HG03025 (cell line): ENCODE measurements at regions not wholly inside any gene's neighbourhood (a gene's known extent, or its start where the extent isn't known, plus 50 kb on each side); places are given as distances from the start of the nearest gene placed in this dataset.
"Not testable (repeated sequence)": the region's sequence is repeated elsewhere in the genome, so short reads cannot be mapped to it uniquely, and the experiment has no call there.

Experiments
- ATAC-seq: cut with Tn5 transposase; IDR thresholded peaks from one replicate; pipeline ENCODE4 v1.9.1; 2021; ENCODE audit warnings: mild to moderate bottlenecking, moderate library complexity; ENCODE audit not compliant: unreplicated experiment, low FRiP score

DNA sequence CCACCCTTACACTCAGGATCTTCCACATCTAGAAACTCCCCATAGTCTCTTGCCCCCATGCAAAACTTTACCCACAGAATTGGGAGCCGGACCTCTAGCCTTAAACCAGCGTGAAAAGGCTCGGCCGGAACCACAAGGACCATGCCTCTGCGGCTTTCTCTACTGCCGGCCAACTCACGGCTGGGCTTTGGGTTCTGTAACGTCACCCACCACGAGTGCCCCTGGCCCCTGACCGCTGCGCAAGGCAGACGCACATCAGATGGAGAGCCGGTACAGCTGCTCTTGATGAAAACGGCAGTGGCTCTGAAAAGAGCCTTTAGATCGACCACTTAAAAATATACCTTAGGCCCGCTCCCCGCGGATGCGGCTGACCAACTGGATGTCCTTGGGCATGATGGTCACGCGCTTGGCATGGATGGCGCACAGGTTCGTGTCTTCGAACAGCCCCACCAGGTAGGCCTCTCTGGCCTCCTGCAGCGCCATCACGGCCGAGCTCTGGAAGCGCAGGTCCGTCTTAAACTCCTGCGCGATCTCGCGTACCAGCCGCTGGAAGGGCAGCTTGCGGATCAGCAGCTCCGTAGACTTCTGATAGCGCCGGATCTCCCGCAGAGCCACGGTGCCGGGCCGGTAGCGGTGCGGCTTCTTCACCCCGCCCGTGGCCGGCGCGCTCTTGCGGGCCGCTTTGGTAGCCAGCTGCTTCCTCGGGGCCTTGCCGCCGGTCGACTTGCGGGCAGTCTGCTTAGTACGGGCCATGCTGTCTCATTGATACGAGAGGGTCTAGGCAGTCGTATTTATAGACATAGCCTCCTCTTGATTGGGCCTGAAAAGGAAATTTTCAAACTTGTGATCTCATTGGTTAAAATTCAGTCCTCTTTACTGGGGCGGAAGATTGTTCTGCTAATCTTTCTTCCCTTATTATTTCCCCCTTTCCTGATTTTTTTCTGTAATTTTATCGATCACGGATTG, 66.3 kb downstream of the FAM72C start:
- ATAC-seq: not testable (repeated sequence)

GRCh38 chr1:143904622-143904979, 67.2 kb downstream of the FAM72C start:
- not testable (repeated sequence) for ATAC-seq

GRCh38 chr1:143903899-143904621, 67.7 kb downstream of the FAM72C start:
- ATAC-seq: not testable (repeated sequence)

- not testable (repeated sequence) for ATAC-seq
These were observed 75.4 kb downstream of the FAM72C start for GRCh38 chr1:143896377-143896776.

GRCh38 chr1:143884932-143885574, 86.7 kb downstream of the FAM72C start:
- ATAC-seq: peak; percentile 73

GRCh38 chr1:143884532-143884931, 87.3 kb downstream of the FAM72C start:
- ATAC-seq: peak; percentile 85

DNA sequence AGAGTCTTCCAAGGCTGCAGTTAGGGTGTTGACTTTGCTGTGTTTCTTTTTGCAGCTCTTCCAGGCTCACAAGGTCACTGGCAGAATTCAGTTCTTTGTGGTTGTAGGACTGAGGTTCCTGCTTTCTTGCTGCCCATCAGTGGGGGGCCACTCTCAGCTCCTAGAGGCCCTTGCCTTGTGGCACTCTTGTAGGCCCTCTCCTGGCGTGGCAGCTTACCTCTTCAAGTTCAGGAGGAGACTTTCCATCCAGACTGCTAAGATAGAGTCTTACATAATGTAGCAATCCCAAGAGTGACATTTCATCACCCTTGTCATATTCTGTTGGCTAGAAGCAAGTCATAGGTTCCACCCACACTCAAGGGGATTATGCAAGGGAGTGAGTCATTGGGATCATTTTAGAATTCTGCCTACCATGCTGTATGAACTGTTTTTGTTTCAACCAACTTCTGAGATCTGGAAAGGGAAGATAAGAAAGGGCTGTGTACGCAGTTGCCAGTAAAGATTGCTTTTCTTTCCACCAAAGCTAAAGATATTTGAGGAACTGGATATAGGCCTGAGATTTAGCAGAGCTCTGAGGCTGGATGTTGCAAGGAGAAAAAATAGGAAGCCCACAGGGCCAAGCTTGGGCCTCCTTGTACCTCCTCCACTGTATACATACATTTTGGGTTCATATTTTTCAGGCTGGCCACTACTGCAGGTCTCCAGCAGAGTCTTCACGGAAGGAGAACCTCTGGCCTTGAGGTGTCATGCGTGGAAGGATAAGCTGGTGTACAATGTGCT, 91.8 kb downstream of the FAM72C start:
- ATAC-seq: not testable (repeated sequence)

- not testable (repeated sequence) for ATAC-seq
These were observed 95.8 kb downstream of the FAM72C start for GRCh38 chr1:143875947-143876346.

DNA sequence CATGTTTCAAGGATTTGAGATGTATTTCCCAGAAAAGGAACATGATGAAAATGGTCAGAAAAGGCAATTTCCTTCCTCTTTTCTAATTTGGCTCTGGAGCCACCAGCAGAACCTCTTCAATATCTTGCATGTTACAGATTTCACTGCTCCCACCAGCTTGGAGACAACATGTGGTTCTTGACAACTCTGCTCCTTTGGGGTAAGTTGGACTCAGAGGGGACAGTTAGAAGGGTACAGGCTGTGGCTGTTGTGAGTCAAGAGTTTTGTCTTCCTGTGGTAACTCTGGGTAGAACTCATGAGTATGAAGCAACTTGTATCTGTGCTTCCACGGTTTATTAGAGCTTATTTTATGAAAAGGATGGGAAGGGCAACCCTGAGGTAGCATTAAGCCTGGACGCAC, 97.2 kb downstream of the FAM72C start:
- ATAC-seq: not testable (repeated sequence)

- not testable (repeated sequence) for ATAC-seq
These were observed 98.1 kb downstream of the FAM72C start for GRCh38 chr1:143873650-143874049.

- not testable (repeated sequence) for ATAC-seq
These were observed 101.4 kb downstream of the FAM72C start for GRCh38 chr1:143870388-143870787.

GRCh38 chr1:143867590-143868220, 104.1 kb downstream of the FAM72C start:
- ATAC-seq: not testable (repeated sequence)

DNA sequence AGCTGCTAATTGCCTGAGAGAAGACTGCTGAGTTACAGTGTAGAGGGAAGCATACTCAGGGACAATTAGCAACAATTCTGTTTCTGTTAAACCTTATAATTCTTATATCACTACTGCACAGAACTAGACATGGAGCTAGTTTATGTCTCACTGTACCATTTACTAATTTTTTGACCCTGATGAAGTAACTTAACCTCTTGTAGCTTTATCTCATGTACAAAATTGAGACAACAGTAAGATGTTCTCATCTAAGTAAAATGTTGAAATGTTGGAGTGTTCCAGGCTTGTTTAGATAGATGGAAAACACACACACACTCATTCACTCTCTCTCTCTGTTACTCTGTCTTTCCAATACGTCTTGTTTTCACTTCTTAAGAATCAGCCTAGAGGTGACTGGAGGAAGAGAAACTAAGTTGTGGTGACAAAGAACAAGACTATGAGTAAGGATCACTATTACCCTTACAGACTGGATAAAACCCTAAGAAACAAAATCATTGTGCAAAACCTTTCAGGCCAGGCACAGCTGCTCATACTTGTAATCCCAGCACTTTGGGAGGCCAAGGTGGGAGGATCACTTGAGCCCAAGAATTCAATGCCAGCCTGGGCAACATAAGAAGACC, 107.8 kb downstream of the FAM72C start:
- ATAC-seq: not testable (repeated sequence)

DNA sequence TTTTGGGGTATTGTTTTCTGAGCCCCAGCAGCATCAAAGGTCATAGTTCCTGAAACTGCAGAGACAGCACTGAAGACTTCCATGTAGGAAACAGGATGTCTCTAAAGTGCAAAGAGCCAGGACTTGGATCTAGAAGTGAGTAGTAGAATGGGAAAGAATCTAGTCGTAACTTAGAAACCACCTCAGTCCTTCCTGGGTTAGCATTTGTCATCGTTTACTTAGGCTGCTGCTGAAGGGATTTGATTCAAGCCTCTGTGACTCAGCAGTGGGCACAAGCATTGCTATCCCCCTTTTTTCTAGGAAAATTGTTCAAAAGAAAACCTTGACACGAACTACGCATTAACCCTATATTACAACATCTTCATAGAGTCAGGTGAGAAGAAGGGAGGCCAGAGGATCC, 109.1 kb downstream of the FAM72C start:
- not testable (repeated sequence) for ATAC-seq

DNA sequence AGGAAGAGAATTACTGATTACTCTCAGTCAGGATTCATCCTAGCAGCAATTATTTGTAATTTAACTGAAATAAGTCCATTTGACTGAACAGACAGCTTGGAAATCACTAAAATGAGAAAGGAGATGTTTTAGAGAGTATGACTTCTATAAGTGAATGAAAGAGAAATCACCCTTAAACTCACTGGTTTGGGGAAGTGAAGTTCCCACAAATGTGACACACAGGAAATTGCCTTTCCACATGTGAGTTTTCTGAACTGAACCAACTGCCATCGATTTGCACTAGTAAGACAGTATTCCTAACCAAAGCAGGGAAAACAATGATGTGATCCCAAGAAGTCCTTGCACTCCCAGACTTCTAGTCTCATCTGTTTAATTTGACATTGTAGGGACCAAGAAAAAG, 110.5 kb downstream of the FAM72C start:
- ATAC-seq: not testable (repeated sequence)

GRCh38 chr1:143855867-143856266, 115.9 kb downstream of the FAM72C start:
- not testable (repeated sequence) for ATAC-seq

GRCh38 chr1:143854069-143854468, 117.7 kb downstream of the FAM72C start:
- not testable (repeated sequence) for ATAC-seq

DNA sequence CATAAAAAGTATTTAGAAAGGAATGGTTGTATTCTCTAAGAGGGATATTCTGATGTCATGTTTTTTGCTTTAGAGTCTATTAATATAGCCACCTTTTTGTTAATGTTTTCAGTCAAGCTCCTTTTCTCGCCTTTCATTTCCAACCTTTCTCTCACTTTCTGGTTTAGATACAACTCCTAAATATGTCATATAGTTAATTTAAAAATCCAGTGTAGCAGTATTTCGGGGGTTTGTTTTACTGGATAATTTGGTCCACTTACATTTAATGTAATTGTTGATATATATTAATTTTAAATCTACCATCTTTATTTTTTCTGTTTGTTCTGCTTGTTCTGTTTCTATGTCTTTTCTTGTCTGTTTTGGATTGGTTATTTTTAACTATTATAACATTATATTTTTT, 121.1 kb downstream of the FAM72C start:
- ATAC-seq: not testable (repeated sequence)

DNA sequence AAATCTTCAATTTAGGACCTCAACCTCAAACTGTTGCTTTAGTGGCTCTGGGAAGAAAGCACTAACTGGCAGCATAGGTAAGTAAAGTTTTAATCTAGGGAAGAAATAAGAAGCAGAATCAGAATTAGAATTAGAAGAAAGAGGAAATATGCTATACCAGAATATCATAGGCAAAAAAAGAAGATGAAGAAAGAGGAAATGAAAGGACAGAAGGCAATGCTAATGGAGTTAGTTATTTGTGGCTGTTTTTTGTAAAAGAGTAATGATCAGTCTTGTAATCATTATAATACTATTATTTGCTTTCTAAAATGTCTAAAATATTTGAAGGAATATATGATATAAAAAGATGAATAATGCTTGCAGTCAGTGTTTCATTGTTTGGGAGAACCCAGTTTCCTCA, 122.9 kb downstream of the FAM72C start:
- ATAC-seq: not testable (repeated sequence)
